Activated T-helper 17 cell treated with anti-CD3 and anti-CD28 coated beads, Interleukin-2, amount 50 U/mL, for 72 hours (primary cell): ENCODE measurements at regions not wholly inside any gene's neighbourhood (a gene's known extent, or its start where the extent isn't known, plus 50 kb on each side); places are given as distances from the start of the nearest gene placed in this dataset.
"Not testable (repeated sequence)": the region's sequence is repeated elsewhere in the genome, so short reads cannot be mapped to it uniquely, and the experiment has no call there.

Source experiments
- ATAC-seq: fragments of 150-1000 bp; cut with Tn5 transposase; replicated peaks from 2 replicates; pipeline ENCODE4 v1.10.0; 2021; ENCODE audit warnings: mild to moderate bottlenecking, moderate library complexity
- H3K27ac Mint-ChIP-seq: one replicate; pipeline ENCODE4 v1.8.0; 2022; ENCODE audit warnings: mixed read lengths
- H3K27me3 Mint-ChIP-seq: one replicate; pipeline ENCODE4 v1.8.0; 2022; ENCODE audit warnings: mixed read lengths
- H3K36me3 Mint-ChIP-seq: one replicate; pipeline ENCODE4 v1.8.0; 2022; ENCODE audit warnings: low read depth, mild to moderate bottlenecking, mixed read lengths
- H3K4me1 Mint-ChIP-seq: one replicate; pipeline ENCODE4 v1.8.0; 2022; ENCODE audit warnings: mixed read lengths
- H3K4me3 Mint-ChIP-seq: one replicate; pipeline ENCODE4 v1.8.0; 2022; ENCODE audit warnings: mild to moderate bottlenecking, mixed read lengths
- H3K9me3 Mint-ChIP-seq: one replicate; pipeline ENCODE4 v1.8.0; 2022; ENCODE audit warnings: mixed read lengths

GRCh38 chrX:1700757-1701156 is 85.9 kb downstream of the ASMT start:
- no peaks in the 10 kb centered on the region for H3K4me1 Mint-ChIP-seq
- H3K27ac Mint-ChIP-seq = no peak overlapping the region
- H3K27me3 Mint-ChIP-seq = no peaks in the 10 kb centered on the region
- no peak overlapping the region for H3K4me3 Mint-ChIP-seq
- H3K36me3 Mint-ChIP-seq = no peaks in the 10 kb centered on the region
- H3K9me3 Mint-ChIP-seq = peaks cover 13% of the 10 kb centered on the region
- no peak for ATAC-seq

- not testable (repeated sequence) for H3K4me3 Mint-ChIP-seq, H3K4me1 Mint-ChIP-seq, H3K9me3 Mint-ChIP-seq, H3K27me3 Mint-ChIP-seq, ATAC-seq, H3K27ac Mint-ChIP-seq, H3K36me3 Mint-ChIP-seq
Measured at GRCh38 chrX:1701396-1701901, 86.6 kb downstream of the ASMT start.

DNA sequence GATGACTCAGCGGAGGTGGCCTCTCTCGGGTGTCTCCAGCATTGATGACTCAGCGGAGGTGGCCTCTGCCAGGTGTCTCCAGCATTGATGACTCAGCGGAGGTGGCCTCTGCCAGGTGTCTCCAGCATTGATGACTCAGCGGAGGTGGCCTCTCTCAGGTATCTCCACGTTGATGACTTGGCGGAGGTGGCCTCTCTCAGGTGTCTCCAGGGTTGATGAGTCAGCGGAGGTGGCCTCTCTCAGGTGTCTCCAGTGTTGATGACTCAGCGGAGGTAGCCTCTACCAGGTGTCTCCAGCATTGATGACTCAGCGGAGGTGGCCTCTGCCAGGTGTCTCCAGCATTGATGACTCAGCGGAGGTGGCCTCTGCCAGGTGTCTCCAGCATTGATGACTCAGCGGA is 87.3 kb downstream of the ASMT start:
- not testable (repeated sequence) for H3K4me3 Mint-ChIP-seq, H3K4me1 Mint-ChIP-seq, H3K27me3 Mint-ChIP-seq, H3K27ac Mint-ChIP-seq, ATAC-seq, H3K36me3 Mint-ChIP-seq, H3K9me3 Mint-ChIP-seq

GRCh38 chrX:1702557-1702956 is 87.7 kb downstream of the ASMT start:
- ATAC-seq, H3K27ac Mint-ChIP-seq: not testable (repeated sequence)

DNA sequence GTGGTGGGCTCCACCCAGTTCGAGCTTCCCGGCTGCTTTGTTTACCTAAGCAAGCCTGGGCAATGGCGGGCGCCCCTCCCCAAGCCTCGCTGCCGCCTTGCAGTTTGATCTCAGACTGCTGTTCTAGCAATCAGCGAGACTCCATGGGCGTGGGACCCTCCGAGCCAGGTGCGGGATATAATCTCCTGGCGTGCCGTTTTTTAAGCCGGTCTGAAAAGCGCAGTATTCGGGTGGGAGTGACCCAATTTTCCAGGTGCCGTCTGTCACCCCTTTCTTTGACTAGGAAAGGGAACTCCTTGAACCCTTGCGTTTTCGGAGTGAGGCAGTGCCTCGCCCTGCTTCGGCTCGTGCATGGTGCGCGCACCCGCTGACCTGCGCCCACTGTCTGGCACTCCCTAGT is 94.4 kb downstream of the ASMT start:
- ATAC-seq, H3K9me3 Mint-ChIP-seq, H3K4me1 Mint-ChIP-seq, H3K27ac Mint-ChIP-seq, H3K4me3 Mint-ChIP-seq, H3K36me3 Mint-ChIP-seq, H3K27me3 Mint-ChIP-seq: not testable (repeated sequence)

More at GRCh38 chrX:1702557-1702956, 87.7 kb downstream of the ASMT start:
- H3K9me3 Mint-ChIP-seq, H3K27me3 Mint-ChIP-seq, H3K4me1 Mint-ChIP-seq, H3K4me3 Mint-ChIP-seq, H3K36me3 Mint-ChIP-seq: not testable (repeated sequence)

- Mint-ChIP-seq H3K9me3 (no peaks in the 10 kb centered on the region), H3K36me3 (no peaks in the 10 kb centered on the region), H3K4me3 (no peak overlapping the region), H3K27me3 (no peaks in the 10 kb centered on the region), H3K4me1 (no peaks in the 10 kb centered on the region), H3K27ac (no peak overlapping the region)
- ATAC-seq = no peak
Measured at GRCh38 chrX:1713296-1713695, 98.4 kb downstream of the ASMT start.

DNA sequence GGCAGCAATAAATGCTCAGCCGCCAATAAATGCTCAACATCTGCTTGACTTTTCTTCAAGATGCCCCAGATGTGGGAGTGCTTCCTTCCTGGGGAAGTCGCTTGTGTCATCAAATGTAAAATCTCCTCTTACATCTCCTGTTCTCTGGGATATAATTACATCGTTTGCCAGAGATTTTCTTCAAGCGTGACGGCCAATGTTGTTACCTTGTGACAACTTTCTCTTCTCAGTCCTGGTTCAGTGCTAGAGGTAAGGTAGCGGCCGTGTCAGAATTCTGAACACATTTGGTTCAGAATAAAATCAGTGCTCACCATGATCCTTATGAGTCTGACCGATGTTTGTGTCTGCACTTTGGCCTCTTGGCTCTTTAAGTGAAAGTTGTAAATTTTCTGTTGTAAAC is 102.5 kb downstream of the ASMT start:
- Mint-ChIP-seq H3K27ac (no peak overlapping the region), H3K4me3 (no peak overlapping the region), H3K27me3 (no peaks in the 10 kb centered on the region), H3K4me1 (no peaks in the 10 kb centered on the region), H3K9me3 (no peaks in the 10 kb centered on the region), H3K36me3 (no peaks in the 10 kb centered on the region)
- ATAC-seq = no peak

DNA sequence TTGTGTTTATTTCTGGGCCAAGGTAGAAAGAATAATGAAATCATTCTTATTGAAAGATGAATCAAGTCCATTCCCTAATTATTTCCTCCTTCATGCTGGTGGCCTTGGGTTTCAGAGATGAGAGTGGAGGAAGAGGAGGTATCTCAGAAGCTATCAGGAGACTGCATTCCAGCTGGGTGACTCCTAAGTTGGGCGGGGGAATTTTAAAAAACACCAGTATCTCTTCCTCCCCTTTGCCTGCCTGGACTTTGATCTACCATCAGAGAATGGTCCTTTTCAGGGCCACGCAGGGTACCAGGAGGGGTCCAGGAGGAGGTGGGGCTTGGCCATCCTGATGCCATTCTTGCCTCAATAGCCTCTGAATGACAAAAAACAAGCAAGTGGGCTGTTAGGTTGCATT is 104.4 kb downstream of the ASMT start:
- ATAC-seq = no peak
- Mint-ChIP-seq H3K27me3 (no peaks in the 10 kb centered on the region), H3K36me3 (no peaks in the 10 kb centered on the region), H3K27ac (no peak overlapping the region), H3K9me3 (no peaks in the 10 kb centered on the region), H3K4me1 (no peaks in the 10 kb centered on the region), H3K4me3 (no peak overlapping the region)

DNA sequence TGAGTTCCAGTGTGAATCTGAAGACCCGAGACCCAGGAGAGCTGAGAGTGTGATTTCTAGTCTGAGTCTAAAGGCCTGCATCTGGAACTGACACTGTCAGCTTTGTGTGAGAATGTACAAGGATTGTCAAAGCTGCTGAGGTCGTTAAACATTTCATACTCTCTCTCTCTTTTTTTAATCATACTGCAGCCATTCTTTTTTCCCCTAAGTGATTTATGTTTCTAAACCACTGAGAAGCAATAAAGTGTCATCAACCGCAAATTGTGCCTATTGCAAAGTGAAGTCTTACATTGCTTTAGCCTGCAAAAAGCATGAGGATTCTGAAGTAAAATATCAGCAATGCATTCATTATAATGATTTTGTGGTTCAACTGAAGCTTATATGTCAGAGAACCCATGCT is 106.0 kb downstream of the ASMT start:
- no peaks in the 10 kb centered on the region for H3K4me1 Mint-ChIP-seq
- H3K36me3 Mint-ChIP-seq = no peaks in the 10 kb centered on the region
- no peaks in the 10 kb centered on the region for H3K27me3 Mint-ChIP-seq
- H3K9me3 Mint-ChIP-seq = no peaks in the 10 kb centered on the region
- ATAC-seq = no peak
- H3K27ac Mint-ChIP-seq = no peak overlapping the region
- H3K4me3 Mint-ChIP-seq = no peak overlapping the region

- no peaks in the 10 kb centered on the region for H3K27me3 Mint-ChIP-seq
- H3K27ac Mint-ChIP-seq = no peak overlapping the region
- peaks cover 5% of the 10 kb centered on the region for H3K36me3 Mint-ChIP-seq
- no peak for ATAC-seq
- H3K9me3 Mint-ChIP-seq = no peaks in the 10 kb centered on the region
- no peak overlapping the region for H3K4me3 Mint-ChIP-seq
- no peaks in the 10 kb centered on the region for H3K4me1 Mint-ChIP-seq
Measured at GRCh38 chrX:1725472-1725871, 110.6 kb downstream of the ASMT start.

DNA sequence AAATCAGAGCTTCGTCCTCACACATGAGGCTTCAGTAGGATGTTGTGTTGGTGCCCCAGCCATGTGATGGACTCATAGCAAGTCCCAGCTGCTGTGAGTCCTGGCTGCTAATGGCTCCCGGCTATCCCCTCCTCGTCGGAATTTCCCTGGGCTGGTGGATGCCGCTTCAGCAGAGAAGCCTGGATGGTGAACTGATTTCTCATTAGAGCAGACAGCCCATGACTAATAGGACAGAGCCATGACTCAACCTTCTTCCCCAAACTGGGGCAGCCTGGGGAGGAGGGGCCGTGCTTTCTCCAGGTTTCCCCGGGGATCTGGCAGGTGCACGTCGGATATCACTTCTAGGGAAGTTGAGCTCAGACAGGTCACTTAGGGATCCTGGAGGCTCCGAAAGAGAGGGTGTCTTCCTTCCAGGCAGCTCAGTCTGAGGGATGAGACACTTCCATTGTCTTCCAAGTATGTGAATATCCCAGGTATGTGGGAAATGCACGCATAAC is 112.7 kb downstream of the ASMT start:
- Mint-ChIP-seq H3K36me3 (peaks cover 5% of the 10 kb centered on the region), H3K9me3 (no peaks in the 10 kb centered on the region), H3K27ac (no peak overlapping the region), H3K27me3 (no peaks in the 10 kb centered on the region), H3K4me1 (no peaks in the 10 kb centered on the region), H3K4me3 (no peak overlapping the region)
- no peak for ATAC-seq

- no peak overlapping the region for H3K27ac Mint-ChIP-seq
- H3K27me3 Mint-ChIP-seq = no peaks in the 10 kb centered on the region
- no peak for ATAC-seq
- no peaks in the 10 kb centered on the region for H3K4me1 Mint-ChIP-seq
- no peak overlapping the region for H3K4me3 Mint-ChIP-seq
- no peaks in the 10 kb centered on the region for H3K9me3 Mint-ChIP-seq
- H3K36me3 Mint-ChIP-seq = peaks cover 5% of the 10 kb centered on the region
Measured at GRCh38 chrX:1734806-1735205, 119.9 kb downstream of the ASMT start.

GRCh38 chrX:1741816-1742394 is 127.0 kb downstream of the ASMT start:
- no peaks in the 10 kb centered on the region for H3K4me1 Mint-ChIP-seq
- H3K4me3 Mint-ChIP-seq = no peak overlapping the region
- H3K36me3 Mint-ChIP-seq = peaks cover 57% of the 10 kb centered on the region
- no peak for ATAC-seq
- H3K27me3 Mint-ChIP-seq = no peaks in the 10 kb centered on the region
- H3K27ac Mint-ChIP-seq = no peak overlapping the region
- H3K9me3 Mint-ChIP-seq = peaks cover 4% of the 10 kb centered on the region

- Mint-ChIP-seq H3K36me3 (peaks cover 56% of the 10 kb centered on the region), H3K27me3 (no peaks in the 10 kb centered on the region), H3K4me3 (no peak overlapping the region), H3K4me1 (no peaks in the 10 kb centered on the region), H3K9me3 (peaks cover 4% of the 10 kb centered on the region), H3K27ac (no peak overlapping the region)
- no peak for ATAC-seq
Measured at GRCh38 chrX:1743105-1743504, 128.2 kb downstream of the ASMT start.

DNA sequence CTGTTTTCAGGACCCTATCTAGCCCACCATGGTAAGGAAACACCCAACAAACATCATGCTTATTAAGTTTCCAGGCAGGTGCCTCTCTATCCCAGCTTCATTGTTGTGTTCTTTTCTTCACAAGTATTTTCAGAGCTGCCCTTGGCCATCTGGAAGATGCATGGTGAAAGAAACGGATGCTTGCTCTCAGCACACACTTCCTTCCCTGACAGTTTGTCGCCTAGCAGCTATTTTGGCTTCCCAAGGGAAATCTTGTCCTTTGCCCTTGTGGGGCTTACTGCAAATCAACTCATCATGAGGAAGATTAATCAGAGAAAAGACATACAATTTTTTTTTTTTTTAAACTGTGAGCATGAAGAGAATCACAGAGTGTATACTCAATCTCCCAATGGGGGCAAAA is 128.8 kb downstream of the ASMT start:
- no peaks in the 10 kb centered on the region for H3K27me3 Mint-ChIP-seq
- H3K4me1 Mint-ChIP-seq = no peaks in the 10 kb centered on the region
- H3K9me3 Mint-ChIP-seq = peaks cover 9% of the 10 kb centered on the region
- no peak overlapping the region for H3K4me3 Mint-ChIP-seq
- peaks cover 61% of the 10 kb centered on the region for H3K36me3 Mint-ChIP-seq
- H3K27ac Mint-ChIP-seq = no peak overlapping the region
- no peak for ATAC-seq

DNA sequence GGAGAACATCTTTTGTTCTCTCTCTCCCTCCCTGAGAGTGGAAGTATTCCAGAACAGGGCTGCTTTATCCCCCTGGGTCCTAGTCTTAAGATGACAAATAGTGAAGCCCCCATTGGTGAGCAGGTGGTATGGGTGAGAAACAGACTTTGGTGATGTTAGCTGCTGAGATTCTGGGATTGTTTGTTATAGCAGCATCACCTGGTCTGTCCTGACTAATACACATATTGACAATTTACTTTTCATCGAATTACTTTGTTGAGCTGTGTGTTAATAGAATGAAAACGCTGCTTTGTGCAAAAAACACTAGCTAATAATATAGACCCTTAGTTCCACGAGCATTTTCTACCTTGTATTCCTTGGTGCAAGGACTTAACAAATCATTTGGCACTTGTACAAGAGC is 133.5 kb downstream of the ASMT start:
- H3K4me3 Mint-ChIP-seq = no peak overlapping the region
- H3K4me1 Mint-ChIP-seq = no peaks in the 10 kb centered on the region
- no peaks in the 10 kb centered on the region for H3K27me3 Mint-ChIP-seq
- no peak for ATAC-seq
- peaks cover 12% of the 10 kb centered on the region for H3K9me3 Mint-ChIP-seq
- H3K36me3 Mint-ChIP-seq = peaks cover 42% of the 10 kb centered on the region
- no peak overlapping the region for H3K27ac Mint-ChIP-seq
